ENCODE measurements at regions not wholly inside any gene's neighbourhood (a gene's known extent, or its start where the extent isn't known, plus 50 kb on each side); places are given as distances from the start of the nearest gene placed in this dataset.

- no peaks in the 10 kb centered on the region for H3K36me3 ChIP-seq (ENCODE audit: control insufficient read depth in 2 of 2, extremely low read depth in 1 of 2, insufficient read depth in 2 of 2, low read length in 2 of 2)
- no peak for TF ChIP-seq POLR2A (IDR thresholded peaks at IDR 0.05; ENCODE audit: low read depth, low read length)
- TF ChIP-seq CTCF (IDR thresholded peaks at IDR 0.05; ENCODE audit: extremely low read depth in 1 of 2, insufficient read depth in 1 of 2, low read depth in 1 of 2, low read length in 2 of 2), result no peak
- TF ChIP-seq GATA2 (IDR thresholded peaks at IDR 0.05; ENCODE audit: insufficient read depth, insufficient read length, low read depth, low read length), result no peak
- no peak for TF ChIP-seq EZH2 (IDR thresholded peaks at IDR 0.05; ENCODE audit: borderline replicate concordance, low read depth, low read length, severe bottlenecking)
- no peak for TF ChIP-seq FOS (IDR thresholded peaks at IDR 0.05; ENCODE audit: borderline replicate concordance, insufficient read depth, low read length)
- no peak for TF ChIP-seq JUN (IDR thresholded peaks at IDR 0.05; ENCODE audit: borderline replicate concordance, insufficient read depth, insufficient read length, low read depth)
- TF ChIP-seq MAX (IDR thresholded peaks at IDR 0.05; ENCODE audit: insufficient read depth, insufficient read length), result no peak
- TF ChIP-seq MYC (IDR thresholded peaks at IDR 0.05; ENCODE audit: low read depth, low read length), result no peak
- TF ChIP-seq POLR2AphosphoS5 (IDR thresholded peaks at IDR 0.05; ENCODE audit: insufficient read depth, low read depth, low read length), result no peak
- H3K9ac ChIP-seq (replicated peaks; ENCODE audit: extremely low read depth, insufficient read depth, low read length), result no peak overlapping the region
- no peak overlapping the region for H3K27ac ChIP-seq (ENCODE audit: insufficient read depth, low read depth, low read length)
- no peaks in the 10 kb centered on the region for H3K9me1 ChIP-seq (replicated peaks; ENCODE audit: control insufficient read depth, extremely low read depth, insufficient read depth, low read length)
- H2AFZ ChIP-seq (ENCODE audit: low read depth, low read length), result no peak overlapping the region
- H4K20me1 ChIP-seq (replicated peaks; ENCODE audit: control insufficient read depth, extremely low read depth, insufficient read depth, low read length), result no peaks in the 10 kb centered on the region
- POLR2A ChIA-PET, result no interaction called here
- no peaks in the 10 kb centered on the region for H3K79me2 ChIP-seq (ENCODE audit: control insufficient read depth, insufficient read depth, low read length)
- CTCF ChIA-PET, result interaction anchor here (1.3 kb wide), 1 partner anchor 44 kb away, joined by 4 read pairs; no protein-coding TSS in a partner anchor
- peaks cover 2% of the 10 kb centered on the region in 2 experiments for H3K27me3 ChIP-seq (ENCODE audit: control insufficient read depth in 2 of 2, insufficient read depth in 2 of 2, low read length in 2 of 2)
- no TSS peak for BruUV-seq (replicated peaks)
- no peaks in the 10 kb centered on the region for H3K9me3 ChIP-seq (replicated peaks; ENCODE audit: control insufficient read depth, insufficient read depth, low read length)
- dilution Hi-C loops (cut with MboI; ENCODE audit: extremely low pct_ligation_motif_present, low sequenced_read_pairs), result no loop called here
- H3K4me3 ChIP-seq (replicated peaks in 1 of 3; ENCODE audit: insufficient read depth in 1 of 3, low read depth in 1 of 3, low read length in 3 of 3), result no peak overlapping the region
- FAIRE-seq, result no peak
- intact Hi-C loops (cut with micrococcal nuclease), result no loop called here
- H3K4me1 ChIP-seq (ENCODE audit: control insufficient read depth, extremely low read depth, insufficient read depth, low read length), result no peaks in the 10 kb centered on the region
- no peak overlapping the region for H3K4me2 ChIP-seq (ENCODE audit: insufficient read depth, low read length)
- no peak for DNase-seq (ENCODE audit: low read depth, low spot score)
These were observed 68.9 kb upstream of the SPTLC1 start for GRCh38 chr9:92184041-92184564.

All from endothelial cell of umbilical vein (primary cell).